ENCODE measurements at regions not wholly inside any gene's neighbourhood (a gene's known extent, or its start where the extent isn't known, plus 50 kb on each side); places are given as distances from the start of the nearest gene placed in this dataset.
"Not testable (repeated sequence)": the region's sequence is repeated elsewhere in the genome, so short reads cannot be mapped to it uniquely, and the experiment has no call there.

- H3K27me3 Mint-ChIP-seq (ENCODE audit: low read depth) = no peaks in the 10 kb centered on the region
- ChIA-PET POLR2A (interaction anchor here (0.6 kb wide), 1 partner anchor 352 kb away, joined by 3 read pairs; no protein-coding TSS in a partner anchor), CTCF (interaction anchor here (1.5 kb wide), 1 partner anchor 9 kb away, joined by 4 read pairs; no protein-coding TSS in a partner anchor)
- no peaks in the 10 kb centered on the region for H3K4me1 Mint-ChIP-seq (ENCODE audit: low read depth)
- H3K27ac Mint-ChIP-seq = no peak overlapping the region
- no peaks in the 10 kb centered on the region for H3K36me3 Mint-ChIP-seq (ENCODE audit: low read depth)
- no peak for ATAC-seq
- no peak for DNase-seq
- H3K9me3 Mint-ChIP-seq (ENCODE audit: insufficient read depth) = no peaks in the 10 kb centered on the region
- no peak overlapping the region for H3K4me3 Mint-ChIP-seq
These were observed 301.1 kb upstream of the SMIM21 start for GRCh38 chr18:75728621-75729020.

DNA sequence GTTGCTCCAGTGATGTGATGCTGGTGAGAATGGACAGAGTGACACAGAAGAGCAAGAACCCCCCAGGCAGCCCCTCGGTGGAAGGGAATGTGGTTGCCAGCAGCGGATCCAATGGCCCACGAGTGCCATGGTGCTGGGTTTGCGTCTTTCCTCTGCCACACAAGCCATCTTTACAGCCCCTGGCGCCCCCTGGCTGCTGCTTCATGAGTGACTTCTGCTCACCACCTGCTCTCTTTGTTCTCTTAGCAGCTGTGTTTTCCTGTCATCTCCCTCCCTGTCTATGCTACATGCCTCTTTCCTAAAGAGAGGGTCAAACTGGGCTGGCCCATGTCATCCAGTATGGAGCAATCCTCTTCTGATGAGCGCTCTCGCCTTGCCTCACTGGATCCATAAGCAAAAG, 300.0 kb upstream of the SMIM21 start:
- Mint-ChIP-seq H3K27me3 (ENCODE audit: low read depth) (no peaks in the 10 kb centered on the region), H3K9me3 (ENCODE audit: insufficient read depth) (no peaks in the 10 kb centered on the region), H3K27ac (no peak overlapping the region), H3K4me1 (ENCODE audit: low read depth) (no peaks in the 10 kb centered on the region), H3K36me3 (ENCODE audit: low read depth) (no peaks in the 10 kb centered on the region), H3K4me3 (no peak overlapping the region)
- DNase-seq (peak; percentile 41), ATAC-seq (no peak)
- CTCF ChIA-PET = interaction anchor here (1.3 to 1.5 kb wide), 2 partner anchors 10 to 30 kb away, joined by 4 read pairs; no protein-coding TSS in a partner anchor
- POLR2A ChIA-PET = no interaction called here

DNA sequence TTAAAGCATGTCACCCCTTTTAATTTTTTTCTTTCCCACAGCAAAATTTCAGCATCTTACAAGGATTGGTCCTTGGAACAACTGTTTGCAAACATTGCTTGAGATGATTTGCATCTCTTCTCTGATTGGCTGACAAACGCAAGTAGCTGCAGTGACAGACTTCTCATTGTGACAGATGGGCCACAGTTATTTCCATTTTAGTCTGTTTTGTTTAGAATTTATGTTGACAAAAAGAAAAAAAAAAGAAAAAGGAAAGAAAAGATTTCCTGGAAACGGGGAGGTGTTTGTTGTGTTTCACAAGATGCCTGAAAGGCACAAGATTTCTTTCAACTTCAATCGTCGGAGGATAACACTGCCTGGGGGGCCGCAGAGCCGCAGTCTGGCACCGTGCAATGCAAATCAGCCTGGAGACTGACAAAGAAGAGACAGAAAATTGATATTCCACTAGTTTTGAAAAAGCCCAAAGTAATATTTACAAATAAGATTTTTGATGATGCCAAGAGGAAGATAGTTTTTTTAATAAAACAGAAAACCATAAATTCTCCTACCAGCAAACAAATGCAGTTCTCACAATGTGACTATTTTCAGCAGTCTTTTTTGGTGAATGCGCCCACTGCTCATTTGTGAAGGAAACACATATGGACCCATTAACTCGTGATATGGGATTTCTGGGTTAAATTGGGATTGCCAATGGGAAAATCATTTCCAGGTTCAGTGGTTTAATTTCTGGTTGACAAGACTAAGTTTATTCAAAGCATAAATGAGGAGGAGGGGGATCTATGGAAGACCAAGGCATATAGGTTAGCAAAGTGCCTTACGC, 296.2 kb upstream of the SMIM21 start:
- ChIA-PET POLR2A (no interaction called here), CTCF (no interaction called here)
- Mint-ChIP-seq H3K9me3 (ENCODE audit: insufficient read depth) (no peaks in the 10 kb centered on the region), H3K36me3 (ENCODE audit: low read depth) (no peaks in the 10 kb centered on the region), H3K4me1 (ENCODE audit: low read depth) (no peaks in the 10 kb centered on the region), H3K27ac (no peak overlapping the region), H3K4me3 (no peak overlapping the region), H3K27me3 (ENCODE audit: low read depth) (no peaks in the 10 kb centered on the region)
- ATAC-seq = no peak
- DNase-seq = no peak

- Mint-ChIP-seq H3K27ac (no peak overlapping the region), H3K4me3 (no peak overlapping the region), H3K9me3 (ENCODE audit: insufficient read depth) (no peaks in the 10 kb centered on the region), H3K36me3 (ENCODE audit: low read depth) (no peaks in the 10 kb centered on the region), H3K4me1 (ENCODE audit: low read depth) (no peaks in the 10 kb centered on the region), H3K27me3 (ENCODE audit: low read depth) (no peaks in the 10 kb centered on the region)
- DNase-seq (no peak), ATAC-seq (no peak)
- ChIA-PET CTCF (no interaction called here), POLR2A (no interaction called here)
These were observed 287.3 kb upstream of the SMIM21 start for GRCh38 chr18:75714766-75715165.

GRCh38 chr18:75712124-75712867, 284.8 kb upstream of the SMIM21 start:
- H3K9me3 Mint-ChIP-seq (ENCODE audit: insufficient read depth); H3K27ac Mint-ChIP-seq; ATAC-seq; POLR2A ChIA-PET; DNase-seq; CTCF ChIA-PET; H3K27me3 Mint-ChIP-seq (ENCODE audit: low read depth); H3K4me3 Mint-ChIP-seq; H3K36me3 Mint-ChIP-seq (ENCODE audit: low read depth); H3K4me1 Mint-ChIP-seq (ENCODE audit: low read depth): not testable (repeated sequence)

DNA sequence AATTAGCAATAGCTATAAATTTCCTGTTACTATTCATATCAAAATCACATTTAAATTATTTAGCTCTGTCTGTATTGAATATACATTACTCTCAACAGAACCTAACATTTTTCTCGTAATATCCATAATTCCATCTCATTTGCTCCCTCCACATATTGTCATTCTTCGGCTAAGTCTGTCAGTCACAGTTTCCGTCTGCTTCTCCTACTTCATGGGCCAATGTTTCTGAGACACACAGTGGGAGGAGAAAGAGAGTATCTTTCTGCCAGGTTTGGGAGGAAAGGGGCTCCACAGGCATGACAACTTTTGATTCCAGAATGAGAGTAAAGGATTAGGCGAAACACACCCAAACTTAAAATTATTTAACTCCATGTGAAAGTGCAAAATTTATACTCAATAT, 273.1 kb upstream of the SMIM21 start:
- no peaks in the 10 kb centered on the region for H3K4me1 Mint-ChIP-seq (ENCODE audit: low read depth)
- DNase-seq = no peak
- no peak overlapping the region for H3K27ac Mint-ChIP-seq
- CTCF ChIA-PET = no interaction called here
- no peaks in the 10 kb centered on the region for H3K9me3 Mint-ChIP-seq (ENCODE audit: insufficient read depth)
- no peak for ATAC-seq
- no peaks in the 10 kb centered on the region for H3K27me3 Mint-ChIP-seq (ENCODE audit: low read depth)
- POLR2A ChIA-PET = no interaction called here
- no peak overlapping the region for H3K4me3 Mint-ChIP-seq
- H3K36me3 Mint-ChIP-seq (ENCODE audit: low read depth) = no peaks in the 10 kb centered on the region

DNA sequence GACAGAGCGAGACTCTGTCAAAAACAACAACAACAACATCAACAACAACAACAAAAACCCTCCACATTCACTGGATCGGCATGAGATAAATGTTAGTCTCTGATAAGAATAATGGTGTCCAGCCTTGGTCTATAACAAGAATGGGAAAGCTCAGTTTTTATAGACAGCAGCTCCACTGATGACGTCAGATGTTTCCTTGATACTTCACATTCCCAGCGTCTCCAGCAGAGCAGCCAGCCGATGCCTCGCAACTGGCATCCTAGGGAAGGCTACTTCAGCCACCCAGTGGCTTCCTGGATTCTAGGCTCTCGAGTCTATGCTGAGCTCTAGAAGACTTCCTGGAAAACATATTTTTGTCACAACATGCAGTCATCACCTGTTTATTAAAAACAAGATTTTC, 271.4 kb upstream of the SMIM21 start:
- no peak overlapping the region for H3K27ac Mint-ChIP-seq
- no peak for DNase-seq

DNA sequence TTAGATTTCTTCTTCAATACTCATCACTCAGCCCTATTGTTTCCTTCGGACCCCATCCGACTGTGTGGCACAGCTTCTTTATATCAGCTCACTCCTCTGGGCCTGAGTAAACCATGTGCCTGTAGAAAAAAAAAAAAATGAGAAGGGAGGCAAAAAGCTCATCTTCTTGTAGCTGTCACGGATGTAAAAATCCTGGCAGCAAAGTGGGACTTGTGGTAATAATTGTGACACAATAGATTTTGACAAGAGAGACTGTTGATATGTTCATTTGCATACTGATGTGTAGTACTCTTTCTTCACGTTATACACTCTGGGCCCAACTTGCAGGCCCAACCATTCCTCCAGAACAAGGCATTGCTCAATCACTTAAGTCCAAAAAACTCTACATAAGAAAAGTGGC, 270.0 kb upstream of the SMIM21 start:
- H3K36me3 Mint-ChIP-seq (ENCODE audit: low read depth) = no peaks in the 10 kb centered on the region
- DNase-seq (no peak), ATAC-seq (no peak)
- H3K27ac Mint-ChIP-seq = no peak overlapping the region
- no peaks in the 10 kb centered on the region for H3K4me1 Mint-ChIP-seq (ENCODE audit: low read depth)
- H3K27me3 Mint-ChIP-seq (ENCODE audit: low read depth) = no peaks in the 10 kb centered on the region
- H3K9me3 Mint-ChIP-seq (ENCODE audit: insufficient read depth) = no peaks in the 10 kb centered on the region
- ChIA-PET CTCF (interaction anchor here (1.7 kb wide), 1 partner anchor 30 kb away, joined by 4 read pairs; no protein-coding TSS in a partner anchor), POLR2A (no interaction called here)
- no peak overlapping the region for H3K4me3 Mint-ChIP-seq

More for the DNA sequence above, 271.4 kb upstream of the SMIM21 start:
- Mint-ChIP-seq H3K4me3 (no peak overlapping the region), H3K36me3 (ENCODE audit: low read depth) (no peaks in the 10 kb centered on the region), H3K9me3 (ENCODE audit: insufficient read depth) (no peaks in the 10 kb centered on the region), H3K27me3 (ENCODE audit: low read depth) (no peaks in the 10 kb centered on the region), H3K4me1 (ENCODE audit: low read depth) (no peaks in the 10 kb centered on the region)
- ChIA-PET CTCF (no interaction called here), POLR2A (no interaction called here)
- no peak for ATAC-seq

GRCh38 chr18:75696391-75696790, 268.9 kb upstream of the SMIM21 start:
- Mint-ChIP-seq H3K36me3 (ENCODE audit: low read depth) (no peaks in the 10 kb centered on the region), H3K9me3 (ENCODE audit: insufficient read depth) (no peaks in the 10 kb centered on the region), H3K4me3 (no peak overlapping the region), H3K27ac (no peak overlapping the region), H3K27me3 (ENCODE audit: low read depth) (no peaks in the 10 kb centered on the region), H3K4me1 (ENCODE audit: low read depth) (no peaks in the 10 kb centered on the region)
- CTCF ChIA-PET = interaction anchor here (1.7 kb wide), 1 partner anchor 31 kb away, joined by 4 read pairs; no protein-coding TSS in a partner anchor
- DNase-seq = no peak
- ATAC-seq = no peak
- POLR2A ChIA-PET = no interaction called here

- H3K27ac Mint-ChIP-seq = no peak overlapping the region
- CTCF ChIA-PET = no interaction called here
- H3K36me3 Mint-ChIP-seq (ENCODE audit: low read depth) = no peaks in the 10 kb centered on the region
- H3K27me3 Mint-ChIP-seq (ENCODE audit: low read depth) = no peaks in the 10 kb centered on the region
- DNase-seq (no peak), ATAC-seq (no peak)
- H3K4me1 Mint-ChIP-seq (ENCODE audit: low read depth) = no peaks in the 10 kb centered on the region
- no peaks in the 10 kb centered on the region for H3K9me3 Mint-ChIP-seq (ENCODE audit: insufficient read depth)
- POLR2A ChIA-PET = no interaction called here
- no peak overlapping the region for H3K4me3 Mint-ChIP-seq
These were observed 266.8 kb upstream of the SMIM21 start for GRCh38 chr18:75694292-75694691.

- Mint-ChIP-seq H3K9me3 (ENCODE audit: insufficient read depth) (no peaks in the 10 kb centered on the region), H3K27me3 (ENCODE audit: low read depth) (no peaks in the 10 kb centered on the region), H3K27ac (no peak overlapping the region), H3K4me1 (ENCODE audit: low read depth) (no peaks in the 10 kb centered on the region), H3K4me3 (no peak overlapping the region), H3K36me3 (ENCODE audit: low read depth) (no peaks in the 10 kb centered on the region)
- CTCF ChIA-PET = no interaction called here
- POLR2A ChIA-PET = no interaction called here
- DNase-seq (no peak), ATAC-seq (no peak)
These were observed 264.0 kb upstream of the SMIM21 start for GRCh38 chr18:75691483-75691882.

DNA sequence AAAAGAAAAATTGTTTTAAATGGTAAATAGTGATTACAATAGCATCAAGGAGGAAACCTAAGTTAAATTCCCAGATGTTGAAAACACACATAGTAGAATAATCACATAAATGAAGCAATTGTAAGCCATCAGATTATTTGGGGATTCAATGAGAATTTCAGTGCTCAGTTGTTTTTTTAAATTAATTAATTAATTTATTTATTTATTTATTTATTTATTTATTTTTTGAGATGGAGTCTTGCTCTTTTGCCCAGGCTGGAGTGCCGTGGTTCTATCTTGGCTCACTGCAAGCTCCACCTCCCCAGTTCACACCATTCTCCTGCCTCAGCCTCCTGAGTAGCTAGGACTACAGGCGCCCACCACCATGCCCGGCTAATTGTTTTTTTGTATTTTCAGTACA, 262.8 kb upstream of the SMIM21 start:
- H3K36me3 Mint-ChIP-seq (ENCODE audit: low read depth); POLR2A ChIA-PET; ATAC-seq; CTCF ChIA-PET; H3K27ac Mint-ChIP-seq; H3K27me3 Mint-ChIP-seq (ENCODE audit: low read depth); DNase-seq; H3K9me3 Mint-ChIP-seq (ENCODE audit: insufficient read depth); H3K4me3 Mint-ChIP-seq; H3K4me1 Mint-ChIP-seq (ENCODE audit: low read depth): not testable (repeated sequence)
